Heart left ventricle (tissue), 16 donors: ENCODE measurements at regions not wholly inside any gene's neighbourhood (a gene's known extent, or its start where the extent isn't known, plus 50 kb on each side); places are given as distances from the start of the nearest gene placed in this dataset.

Source experiments
- ATAC-seq, 4 donors: fragments of 200-7000 bp; cut with Tn5 transposase; one replicate each; pipeline ENCODE4 v1.9.1; 2020 to 2022; ENCODE audit warnings: moderate library complexity in 4 of 4, mild to moderate bottlenecking in 3 of 4, moderate number of reproducible peaks in 1 of 4
- DNase-seq, 5 donors: peaks; one replicate each; pipeline ENCODE4 v3.0.0-alpha.2; 2020
- H3K27ac ChIP-seq, 12 donors: fragments of 200-600 bp; sonication (generic) in 4 of 12; one replicate each; pipeline versions ENCODE4 v1.5.0 to v1.8.0; 2016 to 2022; ENCODE audit warnings: mild to moderate bottlenecking in 2 of 12
- H3K27me3 ChIP-seq, 9 donors: fragments of 200-600 bp; sonication (generic) in 2 of 9; one replicate each; pipeline versions ENCODE4 v1.5.1 to v1.8.0; 2016 to 2022; ENCODE audit warnings: mild to moderate bottlenecking in 3 of 9
- H3K36me3 ChIP-seq, 9 donors: fragments of 200-600 bp; sonication (generic) in 2 of 9; one replicate each; pipeline versions ENCODE4 v1.5.0 to v1.8.0; 2018 to 2022; ENCODE audit warnings: mild to moderate bottlenecking in 2 of 9
- H3K4me1 ChIP-seq, 12 donors: fragments of 200-600 bp; sonication (generic) in 4 of 12; one replicate each; pipeline versions ENCODE4 v1.5.0 to v1.8.0; 2016 to 2022; ENCODE audit warnings: mild to moderate bottlenecking in 3 of 12
- H3K4me3 ChIP-seq, 12 donors: fragments of 200-600 bp; sonication (generic) in 4 of 12; one replicate each; pipeline versions ENCODE4 v1.5.0 to v1.8.0; 2017 to 2022; ENCODE audit warnings: mild to moderate bottlenecking in 9 of 12, moderate library complexity in 4 of 12
- H3K9me3 ChIP-seq, 12 donors: fragments of 200-600 bp; sonication (generic) in 4 of 12; one replicate each; pipeline versions ENCODE4 v1.5.0 to v1.8.0; 2016 to 2022; ENCODE audit warnings: mild to moderate bottlenecking in 1 of 12
- POLR2A ChIP-seq, 2 donors: fragments of 450-650 bp; IDR thresholded peaks; one replicate each; pipeline ENCODE4 v1.6.1; 2017; ENCODE audit warnings: antibody characterized with exemption in 2 of 2, mild to moderate bottlenecking in 2 of 2, moderate library complexity in 2 of 2
- WGBS, 4 donors: extraction: QIAGEN DNeasy Blood & Tissue Kit in 2 of 4; methylation state at CpG; one replicate each; pipeline versions ENCODE4 v1.1.5 to v1.1.7; 2013 to 2018; 5-methylcytosine and 5-hydroxymethylcytosine counted together
- intact Hi-C, 10 donors: fragments of 100-400 bp; cut with DNase I; formaldehyde crosslinking; loops; one replicate each; pipeline versions ENCODE4 v1.11.1 to v1.14.2; 2022
- TF ChIP-seq, protein P1 (sequence below), 12 donors: fragments of 200-600 bp; sonication (generic) in 4 of 12; IDR thresholded peaks; one replicate each; pipeline versions ENCODE4 v1.5.0 to v1.8.0; 2018 to 2022; ENCODE audit warnings: antibody characterized with exemption in 12 of 12, mild to moderate bottlenecking in 5 of 12
- donor health status: ischemic (EF 13 %, LVEDD 7.1; RV severe dilation, severe dysfunction).
- donor health status: healthy with polysubstance abuse.
- donor health status: DM: no; HTN: yes; CAD: no.
- donor health status: DM: no; HTN: no; CAD: no.
- donor health status: ischemic (EF 25% LVEDD 6.9; RV normal size, moderate dysfunction).
- donor health status: ischemic (EF 25% LVEDD 5.7; RV mildly dilated, moderate dysfunction).
- donor health status: healthy.
- donor health status: DM: yes; HTN: yes; CAD: no.
- donor health status: ischemic (EF 35%, LVEDD 5.7; RV mildly dilated, moderate dysfunction).
- donor health status: nonischemic (EF 11% LVEDD 7.7; RV severe dilation, severe dysfunction).
- donor health status: DM: yes; HTN: yes; CAD: no.
- donor health status: PGD.
- donor health status: ischemic (EF 29% LVEDD 5.4; RV normal size, mild dysfunction).
- donor health status: nonischemic (EF 23%, LVEDD 6.1; RV moderate dilation, normal function).

DNA sequence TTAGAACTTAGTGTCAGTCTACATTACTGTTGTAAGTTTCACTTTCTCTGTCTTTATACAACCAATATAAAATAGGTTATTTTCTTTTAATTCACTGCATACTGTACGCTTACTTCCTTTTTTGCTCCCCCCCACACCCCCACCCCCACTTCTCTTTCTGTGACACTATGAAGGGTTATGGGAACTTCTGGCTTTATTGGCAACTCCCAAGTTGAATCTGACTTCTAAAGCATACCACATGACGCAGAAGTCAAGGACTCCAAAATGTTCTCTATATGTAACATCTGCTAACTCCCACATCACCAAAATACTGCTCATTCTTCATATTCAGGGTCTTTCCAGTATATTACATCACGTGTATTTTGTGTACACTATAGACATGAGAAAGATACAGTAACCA lies 81.2 kb upstream of the ATXN7L3B start:
- no peak overlapping the region for H3K4me3 ChIP-seq
- no peak overlapping the region for H3K27ac ChIP-seq
- WGBS, 4 donors: 69 to 86% (median 82%) methylated on average over 3 of the region's 3 CpGs
- no peaks in the 10 kb centered on the region for H3K36me3 ChIP-seq
- DNase-seq: no peak
- no peaks in the 10 kb centered on the region for H3K9me3 ChIP-seq
- TF ChIP-seq, protein P1, sequence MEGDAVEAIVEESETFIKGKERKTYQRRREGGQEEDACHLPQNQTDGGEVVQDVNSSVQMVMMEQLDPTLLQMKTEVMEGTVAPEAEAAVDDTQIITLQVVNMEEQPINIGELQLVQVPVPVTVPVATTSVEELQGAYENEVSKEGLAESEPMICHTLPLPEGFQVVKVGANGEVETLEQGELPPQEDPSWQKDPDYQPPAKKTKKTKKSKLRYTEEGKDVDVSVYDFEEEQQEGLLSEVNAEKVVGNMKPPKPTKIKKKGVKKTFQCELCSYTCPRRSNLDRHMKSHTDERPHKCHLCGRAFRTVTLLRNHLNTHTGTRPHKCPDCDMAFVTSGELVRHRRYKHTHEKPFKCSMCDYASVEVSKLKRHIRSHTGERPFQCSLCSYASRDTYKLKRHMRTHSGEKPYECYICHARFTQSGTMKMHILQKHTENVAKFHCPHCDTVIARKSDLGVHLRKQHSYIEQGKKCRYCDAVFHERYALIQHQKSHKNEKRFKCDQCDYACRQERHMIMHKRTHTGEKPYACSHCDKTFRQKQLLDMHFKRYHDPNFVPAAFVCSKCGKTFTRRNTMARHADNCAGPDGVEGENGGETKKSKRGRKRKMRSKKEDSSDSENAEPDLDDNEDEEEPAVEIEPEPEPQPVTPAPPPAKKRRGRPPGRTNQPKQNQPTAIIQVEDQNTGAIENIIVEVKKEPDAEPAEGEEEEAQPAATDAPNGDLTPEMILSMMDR (IDR thresholded peaks at IDR 0.05): no peak
- TF ChIP-seq POLR2A (IDR thresholded peaks at IDR 0.05): no peak
- ATAC-seq: no peak
- intact Hi-C loops: no loop called here
- no peaks in the 10 kb centered on the region for H3K4me1 ChIP-seq
- no peaks in the 10 kb centered on the region for H3K27me3 ChIP-seq

DNA sequence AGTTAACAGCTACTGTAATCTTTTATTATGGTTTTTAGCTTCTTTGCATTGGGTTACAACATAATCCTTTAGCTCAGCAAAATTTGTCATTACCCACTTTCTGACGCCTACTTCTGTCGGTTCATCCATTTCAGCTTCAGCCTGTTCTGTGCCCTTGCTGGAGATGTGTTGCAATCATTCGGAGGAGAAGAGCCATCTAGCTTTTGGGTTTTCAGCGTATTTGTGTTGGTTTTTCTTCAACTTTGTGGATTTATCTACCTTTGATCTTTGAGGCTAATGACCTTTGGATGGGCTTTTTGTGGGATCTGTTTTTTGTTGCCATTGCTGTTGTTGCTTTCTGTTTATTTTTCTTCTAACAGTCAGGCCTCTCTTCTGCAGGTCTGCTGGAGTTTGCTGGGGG lies 69.2 kb upstream of the ATXN7L3B start:
- intact Hi-C loops: no loop called here
- no peak for DNase-seq
- 69 to 86% (median 77%) methylated on average over 4 of the region's 4 CpGs for WGBS, 4 donors
- no peaks in the 10 kb centered on the region for H3K9me3 ChIP-seq
- H3K27me3 ChIP-seq: peaks cover 0 to 2% (median 0%) of the 10 kb centered on the region in 9 donors
- TF ChIP-seq POLR2A (IDR thresholded peaks at IDR 0.05): no peak
- TF ChIP-seq, protein P1 (IDR thresholded peaks at IDR 0.05): no peak
- no peaks in the 10 kb centered on the region for H3K4me1 ChIP-seq
- H3K27ac ChIP-seq: no peak overlapping the region
- no peak overlapping the region for H3K4me3 ChIP-seq
- no peaks in the 10 kb centered on the region for H3K36me3 ChIP-seq
- ATAC-seq: no peak

DNA sequence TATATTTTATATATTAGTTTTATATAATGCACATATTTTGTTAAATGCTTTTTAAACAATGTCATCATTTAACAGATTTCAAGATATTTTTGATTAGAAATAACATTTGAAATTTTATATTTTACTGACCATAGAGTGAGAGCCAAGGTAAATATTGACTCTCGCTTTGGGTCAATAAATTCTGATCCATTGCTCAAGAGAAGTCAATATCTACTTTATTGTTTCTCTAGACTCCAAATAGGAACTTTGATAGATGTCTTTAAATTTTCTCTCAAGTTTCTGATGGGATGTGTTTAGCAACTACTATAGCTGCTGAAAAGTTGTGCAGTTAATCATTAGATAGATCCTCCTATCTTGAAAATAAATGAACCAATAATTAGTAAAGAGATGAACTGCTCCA lies 61.4 kb upstream of the ATXN7L3B start:
- Histone ChIP-seq H3K4me3 (no peak overlapping the region), H3K27me3 (peaks cover 0 to 2% (median 0%) of the 10 kb centered on the region in 9 donors), H3K4me1 (no peaks in the 10 kb centered on the region), H3K36me3 (no peaks in the 10 kb centered on the region), H3K9me3 (no peaks in the 10 kb centered on the region), H3K27ac (no peak overlapping the region)
- DNase-seq (no peak), ATAC-seq (no peak)
- no peak for TF ChIP-seq POLR2A (IDR thresholded peaks at IDR 0.05)
- TF ChIP-seq, protein P1 (IDR thresholded peaks at IDR 0.05): no peak
- intact Hi-C loops: no loop called here
- WGBS, 4 donors: 86 to 94% (median 88%) methylated on average over 1 of the region's 1 CpG

DNA sequence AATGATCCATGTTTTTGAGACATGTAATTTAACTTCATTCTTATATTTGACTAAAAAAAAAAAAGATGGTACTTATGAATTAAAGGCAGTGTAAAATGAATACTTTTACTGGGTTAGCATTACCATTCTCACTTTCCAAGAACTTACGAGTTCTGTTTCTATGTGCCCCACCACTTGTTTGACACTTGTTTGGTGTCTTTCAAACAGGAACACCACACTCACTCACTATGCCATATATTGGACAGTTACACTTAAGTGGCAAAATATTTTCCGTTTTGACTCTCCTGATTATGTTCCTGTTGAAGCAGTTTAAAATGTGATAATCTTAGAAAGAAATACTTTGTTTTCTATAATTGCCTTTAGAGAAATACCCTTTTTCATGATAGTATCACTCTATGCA lies 56.6 kb upstream of the ATXN7L3B start:
- WGBS, 4 donors: 48 to 72% (median 65%) methylated on average over 2 of the region's 2 CpGs
- H3K4me1 ChIP-seq: no peaks in the 10 kb centered on the region
- no peak overlapping the region for H3K4me3 ChIP-seq
- H3K9me3 ChIP-seq: no peaks in the 10 kb centered on the region
- TF ChIP-seq, protein P1 (IDR thresholded peaks at IDR 0.05): no peak
- no peak for TF ChIP-seq POLR2A (IDR thresholded peaks at IDR 0.05)
- intact Hi-C loops: no loop called here
- no peak for DNase-seq
- no peaks in the 10 kb centered on the region for H3K27me3 ChIP-seq
- H3K27ac ChIP-seq: no peak overlapping the region
- H3K36me3 ChIP-seq: no peaks in the 10 kb centered on the region
- ATAC-seq: no peak
